ENCODE measurements at regions not wholly inside any gene's neighbourhood (a gene's known extent, or its start where the extent isn't known, plus 50 kb on each side); places are given as distances from the start of the nearest gene placed in this dataset.
A peak's percentile ranks its signal among the peaks of the same experiment; 100 is the strongest.
"Not testable (repeated sequence)": the region's sequence is repeated elsewhere in the genome, so short reads cannot be mapped to it uniquely, and the experiment has no call there.

DNA sequence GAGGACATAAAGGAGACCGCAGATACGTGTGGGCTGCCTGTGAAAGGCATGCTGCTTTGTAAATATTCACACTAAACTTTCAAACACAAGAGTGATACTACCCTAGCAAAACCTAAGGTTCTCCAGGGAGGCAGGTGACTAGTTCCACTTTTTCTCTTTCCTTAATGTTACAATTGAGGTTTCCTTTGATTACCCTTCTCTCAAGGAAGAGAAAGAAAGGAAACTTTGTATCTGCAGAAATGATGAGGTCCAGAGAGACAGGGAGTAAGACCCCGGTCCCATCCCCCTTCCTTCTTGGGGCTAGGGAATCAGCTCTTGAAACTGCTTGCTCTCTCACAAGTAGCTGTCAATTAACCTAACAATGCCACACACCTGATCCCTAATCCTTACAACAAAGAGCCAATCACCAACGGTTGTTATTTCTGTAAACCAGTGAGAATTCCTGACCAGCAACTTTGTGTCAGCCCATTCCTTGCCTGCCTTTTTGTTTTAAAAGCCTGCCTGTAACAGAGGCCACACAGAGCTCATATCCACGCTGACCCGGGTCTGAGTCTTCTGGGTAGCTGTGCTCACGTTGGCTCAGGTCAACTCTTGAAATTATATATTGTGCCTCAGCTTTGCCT is 754.8 kb upstream of the FRG1 start:
- DNase-seq (ENCODE audit: low read depth), result no peak

DNA sequence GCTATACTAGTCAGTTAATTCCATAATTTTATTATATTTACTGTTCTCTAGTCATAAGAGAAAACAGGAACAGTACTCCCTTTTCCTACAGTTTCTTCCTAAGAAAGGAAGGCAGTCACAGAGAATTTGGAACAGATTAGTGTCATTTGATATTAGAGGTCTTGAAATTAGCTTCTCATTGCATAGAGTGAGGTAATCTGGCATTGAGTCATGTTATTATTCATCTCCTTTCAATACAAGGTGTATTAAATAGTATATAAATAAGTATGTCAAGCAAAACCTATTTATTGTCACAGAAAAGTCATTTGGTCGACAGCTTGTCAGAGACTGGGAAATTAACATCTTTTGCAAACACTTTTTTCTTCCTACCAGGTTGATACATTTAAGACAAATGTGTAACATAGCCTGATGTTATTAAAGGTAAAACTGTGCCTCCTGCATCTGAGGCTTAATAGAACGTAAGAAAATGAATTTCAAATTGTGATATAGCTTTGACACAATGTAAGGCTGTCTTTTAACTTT is 753.1 kb upstream of the FRG1 start:
- DNase-seq (ENCODE audit: low read depth), result no peak

- no peak for DNase-seq (ENCODE audit: low read depth)
Measured at GRCh38 chr4:189198624-189199023, 742.0 kb upstream of the FRG1 start.

DNA sequence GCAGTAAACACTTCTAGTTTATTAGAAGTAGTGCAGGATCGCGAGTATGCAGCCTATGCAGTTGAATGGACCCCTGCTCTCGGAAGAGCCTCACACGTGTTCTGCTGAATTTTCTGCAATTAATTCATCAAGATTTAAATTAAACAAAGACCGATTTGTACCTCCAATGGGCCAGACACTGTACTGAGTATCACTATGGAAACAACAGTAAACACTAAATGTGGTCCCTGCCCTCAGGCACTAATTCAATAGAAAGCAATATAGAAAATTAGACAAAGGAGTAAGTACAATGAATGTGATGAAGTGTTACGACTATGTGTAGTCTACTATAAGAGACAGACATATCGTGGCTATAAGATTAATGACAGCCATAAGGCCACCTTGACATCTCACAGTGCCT is 740.3 kb upstream of the FRG1 start:
- DNase-seq (ENCODE audit: low read depth), result no peak

- peak; percentile 76 for DNase-seq (ENCODE audit: low read depth)
Measured at GRCh38 chr4:189202182-189202868, 738.3 kb upstream of the FRG1 start.

GRCh38 chr4:189202869-189203271 is 737.8 kb upstream of the FRG1 start:
- no peak for DNase-seq (ENCODE audit: low read depth)

DNA sequence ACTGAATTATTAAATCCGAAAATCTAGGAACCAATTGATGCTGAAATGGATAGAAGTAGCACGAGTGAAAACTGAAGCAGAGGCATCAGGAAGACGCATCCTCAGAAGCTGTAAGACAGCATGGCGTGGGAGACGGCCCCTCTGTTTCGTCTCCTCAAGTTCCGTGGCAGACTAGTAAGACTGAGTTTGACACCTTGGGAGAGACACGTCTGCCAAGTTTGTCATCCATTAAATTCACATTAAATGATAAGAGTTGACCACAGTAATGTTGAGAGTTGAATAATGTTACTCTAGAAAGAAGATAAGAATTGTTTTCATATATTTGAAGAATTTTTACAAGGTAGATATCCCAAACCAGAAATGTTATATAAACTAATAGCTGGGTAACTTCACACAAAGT is 736.1 kb upstream of the FRG1 start:
- DNase-seq (ENCODE audit: low read depth), result no peak

- DNase-seq (ENCODE audit: low read depth), result no peak
Measured at GRCh38 chr4:189206953-189207352, 733.7 kb upstream of the FRG1 start.

GRCh38 chr4:189207872-189208271 is 732.8 kb upstream of the FRG1 start:
- no peak for DNase-seq (ENCODE audit: low read depth)

GRCh38 chr4:189215574-189215973 is 725.1 kb upstream of the FRG1 start:
- no peak for DNase-seq (ENCODE audit: low read depth)

GRCh38 chr4:189221691-189222090 is 719.0 kb upstream of the FRG1 start:
- DNase-seq (ENCODE audit: low read depth), result no peak

DNA sequence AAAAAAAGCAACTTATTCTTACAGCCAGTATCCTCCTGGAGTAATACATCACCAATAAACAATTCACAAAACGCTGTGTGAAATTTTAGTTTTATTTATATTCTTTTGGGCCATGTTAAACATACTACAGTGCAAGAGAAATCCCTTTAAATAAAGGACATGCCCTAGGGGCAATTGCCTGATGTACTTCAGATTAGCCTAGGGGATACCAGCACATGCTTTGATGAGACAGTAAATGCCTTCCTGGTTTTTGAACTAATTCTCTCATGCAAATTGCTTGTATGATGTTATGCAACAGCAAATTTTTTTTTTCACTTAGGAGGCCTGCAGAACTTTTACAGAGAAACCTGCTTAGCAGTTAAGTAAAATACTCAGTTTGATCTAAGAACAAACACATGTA is 711.9 kb upstream of the FRG1 start:
- DNase-seq (ENCODE audit: low read depth), result no peak

- no peak for DNase-seq (ENCODE audit: low read depth)
Measured at GRCh38 chr4:189232274-189232673, 708.4 kb upstream of the FRG1 start.

- DNase-seq (ENCODE audit: low read depth), result not testable (repeated sequence)
Measured at GRCh38 chr4:189233754-189234153, 706.9 kb upstream of the FRG1 start.

DNA sequence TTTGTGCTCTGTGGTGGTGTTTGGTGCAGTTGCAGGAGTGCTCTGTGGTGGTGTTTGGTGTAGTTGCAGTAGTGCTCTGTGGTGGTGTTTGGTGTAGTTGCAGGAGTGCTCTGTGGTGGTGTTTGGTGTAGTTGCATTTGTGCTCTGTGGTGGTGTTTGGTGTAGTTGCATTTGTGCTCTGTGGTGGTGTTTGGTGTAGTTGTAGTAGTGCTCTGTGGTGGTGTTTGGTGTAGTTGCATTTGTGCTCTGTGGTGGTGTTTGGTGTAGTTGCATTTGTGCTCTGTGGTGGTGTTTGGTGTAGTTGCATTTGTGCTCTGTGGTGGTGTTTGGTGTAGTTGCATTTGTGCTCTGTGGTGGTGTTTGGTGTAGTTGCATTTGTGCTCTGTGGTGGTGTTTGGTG is 705.7 kb upstream of the FRG1 start:
- DNase-seq (ENCODE audit: low read depth), result not testable (repeated sequence)

DNA sequence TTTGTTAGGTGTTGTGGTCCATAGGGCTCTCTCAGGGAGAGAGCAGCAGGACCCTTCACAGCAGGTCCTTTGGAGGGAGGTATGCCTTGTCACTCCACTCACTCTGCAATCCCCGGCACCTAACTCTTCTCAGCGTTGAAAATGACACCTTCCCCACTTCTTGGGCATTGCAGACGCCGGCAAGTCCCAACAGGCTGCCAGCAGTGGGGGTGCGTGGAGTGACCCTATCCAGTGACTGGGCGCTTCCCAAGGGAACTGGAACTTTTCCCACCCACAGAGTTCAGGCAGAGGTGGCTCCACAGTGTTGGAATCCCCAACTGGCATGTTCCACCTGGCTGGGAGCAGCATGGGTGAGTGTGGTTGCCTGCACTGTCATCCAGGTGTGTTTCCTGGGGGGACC is 705.1 kb upstream of the FRG1 start:
- no peak for DNase-seq (ENCODE audit: low read depth)

DNA sequence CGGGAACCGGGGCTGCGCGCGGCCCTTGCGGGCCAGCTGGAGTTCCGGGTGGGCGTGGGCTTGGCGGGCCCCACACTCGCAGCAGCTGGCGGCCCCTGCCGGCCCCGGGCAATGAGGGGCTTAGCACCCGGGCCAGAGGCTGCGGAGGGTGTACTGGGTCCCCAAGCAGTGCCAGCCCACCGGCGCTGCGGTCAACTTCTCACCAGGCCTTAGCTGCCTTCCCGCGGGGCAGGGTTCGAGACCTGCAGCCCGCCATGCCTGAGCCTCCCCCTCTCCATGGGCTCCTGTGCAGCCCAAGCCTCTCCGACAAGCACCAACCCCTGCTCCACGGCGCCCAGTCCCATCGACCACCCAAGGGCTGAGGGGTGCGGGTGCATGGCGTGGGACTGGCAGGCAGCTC is 704.4 kb upstream of the FRG1 start:
- DNase-seq (ENCODE audit: low read depth), result not testable (repeated sequence)

DNA sequence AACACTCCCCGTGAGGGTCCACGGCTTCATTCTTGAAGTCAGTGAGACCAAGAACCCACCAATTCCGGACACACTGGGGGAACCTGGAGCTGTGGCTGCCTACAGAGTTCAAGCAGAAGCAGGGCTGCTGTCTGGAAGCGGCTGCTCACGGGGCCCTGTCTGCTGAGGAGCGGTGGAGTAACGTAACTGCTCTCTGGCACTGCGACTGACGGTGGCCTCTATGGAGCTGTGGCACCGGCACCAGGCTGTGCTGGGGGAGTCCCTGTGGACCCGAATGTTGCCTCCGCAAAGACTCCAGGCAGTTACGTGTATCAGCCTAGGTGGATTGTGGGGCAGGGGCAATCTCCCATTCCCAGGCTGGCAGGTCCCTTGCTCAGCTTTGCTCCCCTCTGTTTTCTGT is 703.3 kb upstream of the FRG1 start:
- no peak for DNase-seq (ENCODE audit: low read depth)

- no peak for DNase-seq (ENCODE audit: low read depth)
Measured at GRCh38 chr4:189255636-189256035, 685.0 kb upstream of the FRG1 start.

DNA sequence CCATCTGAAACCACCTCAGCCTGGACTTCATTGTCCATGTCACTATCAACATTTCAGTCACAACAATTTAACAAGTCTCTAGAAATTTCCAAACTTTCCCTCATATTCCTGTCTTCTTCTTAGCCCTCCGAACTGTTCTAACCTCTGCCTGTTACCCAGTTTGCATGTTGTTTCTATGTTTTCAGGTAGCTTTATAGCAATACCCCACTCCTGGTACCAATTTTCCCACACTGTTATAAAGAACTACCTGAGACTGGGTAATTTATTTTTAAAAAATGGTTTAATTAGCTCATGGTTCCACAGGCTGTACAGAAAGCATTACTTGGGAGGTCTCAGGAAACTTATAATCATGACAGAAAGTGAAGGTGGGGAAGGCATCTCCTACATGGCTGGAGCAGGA is 679.2 kb upstream of the FRG1 start:
- no peak for DNase-seq (ENCODE audit: low read depth)

GRCh38 chr4:189265515-189265914 is 675.2 kb upstream of the FRG1 start:
- DNase-seq (ENCODE audit: low read depth), result no peak

DNA sequence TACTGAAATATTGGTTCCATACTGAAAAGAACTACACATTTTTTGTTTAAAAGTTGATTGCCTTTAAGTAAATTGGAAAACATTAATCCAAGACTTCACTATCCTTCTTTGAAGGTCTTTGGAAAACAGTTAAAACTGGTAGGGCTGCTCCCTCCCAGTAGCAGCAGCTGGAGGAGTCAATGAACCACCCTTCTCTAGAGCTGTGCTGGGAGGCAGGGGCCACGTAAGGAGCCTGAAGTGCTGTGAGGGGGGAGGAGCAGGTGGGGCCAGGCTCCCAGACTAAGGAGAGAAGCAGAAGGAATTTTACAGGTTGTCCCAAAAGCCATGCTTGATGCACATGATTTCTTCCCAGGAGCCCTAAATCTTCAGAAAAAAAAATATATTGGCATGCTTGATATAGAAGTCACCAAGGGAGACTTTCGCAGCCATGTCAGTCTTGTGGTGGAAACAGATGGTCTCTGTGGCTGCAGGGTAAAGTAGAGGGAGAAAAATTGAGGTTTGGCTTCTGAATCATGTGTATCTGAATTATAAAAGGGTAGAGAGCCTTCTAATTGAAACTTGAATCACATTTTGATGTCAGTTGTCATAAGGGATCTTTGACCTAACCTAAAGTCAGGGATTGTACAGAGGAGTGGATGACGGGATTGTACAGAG is 673.2 kb upstream of the FRG1 start:
- no peak for DNase-seq (ENCODE audit: low read depth)

GRCh38 chr4:189278597-189279165 is 662.0 kb upstream of the FRG1 start:
- DNase-seq (ENCODE audit: low read depth), result no peak

Data from fibroblast of the conjunctiva (primary cell).